ENCODE measurements at regions not wholly inside any gene's neighbourhood (a gene's known extent, or its start where the extent isn't known, plus 50 kb on each side); places are given as distances from the start of the nearest gene placed in this dataset.

- no peak for TF ChIP-seq CTCF (IDR thresholded peaks at IDR 0.05; ENCODE audit: extremely low read depth, low read depth, low read length)
- DNase-seq (ENCODE audit: insufficient read length, low spot score, missing footprints) = no peak
Observed at GRCh38 chr3:144772372-144772771, 800.7 kb downstream of the DIPK2A start.

GRCh38 chr3:144773350-144773749 is 801.7 kb downstream of the DIPK2A start:
- no peak for TF ChIP-seq CTCF (IDR thresholded peaks at IDR 0.05; ENCODE audit: extremely low read depth, low read depth, low read length)
- DNase-seq (ENCODE audit: insufficient read length, low spot score, missing footprints) = no peak

More at GRCh38 chr3:144772372-144772771, 800.7 kb downstream of the DIPK2A start:
- Histone ChIP-seq H3K4me2 (ENCODE audit: insufficient read depth, low read length) (no peak overlapping the region), H3K27ac (ENCODE audit: low read depth, low read length) (no peak overlapping the region), H3K4me1 (ENCODE audit: insufficient read depth, low read length) (no peaks in the 10 kb centered on the region), H3K9me3 (ENCODE audit: low read depth, low read length) (no peaks in the 10 kb centered on the region), H3K36me3 (ENCODE audit: insufficient read depth, low read length) (no peaks in the 10 kb centered on the region), H2AFZ (ENCODE audit: low read length) (no peak overlapping the region), H4K20me1 (ENCODE audit: insufficient read depth, low read length) (no peaks in the 10 kb centered on the region), H3K79me2 (ENCODE audit: insufficient read depth, low read length) (no peaks in the 10 kb centered on the region), H3K27me3 (ENCODE audit: insufficient read depth, low read length) (no peaks in the 10 kb centered on the region), H3K4me3 (ENCODE audit: insufficient read depth, low read length) (no peak overlapping the region)

GRCh38 chr3:144774897-144775296 is 803.3 kb downstream of the DIPK2A start:
- Histone ChIP-seq H3K9me3 (ENCODE audit: low read depth, low read length) (no peaks in the 10 kb centered on the region), H3K4me1 (ENCODE audit: insufficient read depth, low read length) (no peaks in the 10 kb centered on the region), H3K4me2 (ENCODE audit: insufficient read depth, low read length) (no peak overlapping the region), H3K36me3 (ENCODE audit: insufficient read depth, low read length) (no peaks in the 10 kb centered on the region), H4K20me1 (ENCODE audit: insufficient read depth, low read length) (no peaks in the 10 kb centered on the region), H3K27me3 (ENCODE audit: insufficient read depth, low read length) (no peaks in the 10 kb centered on the region), H3K79me2 (ENCODE audit: insufficient read depth, low read length) (no peaks in the 10 kb centered on the region), H3K27ac (ENCODE audit: low read depth, low read length) (no peak overlapping the region), H2AFZ (ENCODE audit: low read length) (no peak overlapping the region), H3K4me3 (ENCODE audit: insufficient read depth, low read length) (no peak overlapping the region)
- no peak for DNase-seq (ENCODE audit: insufficient read length, low spot score, missing footprints)
- TF ChIP-seq CTCF (IDR thresholded peaks at IDR 0.05; ENCODE audit: extremely low read depth, low read depth, low read length) = no peak

More at GRCh38 chr3:144773350-144773749, 801.7 kb downstream of the DIPK2A start:
- Histone ChIP-seq H2AFZ (ENCODE audit: low read length) (no peak overlapping the region), H3K27me3 (ENCODE audit: insufficient read depth, low read length) (no peaks in the 10 kb centered on the region), H3K27ac (ENCODE audit: low read depth, low read length) (no peak overlapping the region), H3K4me2 (ENCODE audit: insufficient read depth, low read length) (no peak overlapping the region), H3K79me2 (ENCODE audit: insufficient read depth, low read length) (no peaks in the 10 kb centered on the region), H3K36me3 (ENCODE audit: insufficient read depth, low read length) (no peaks in the 10 kb centered on the region), H4K20me1 (ENCODE audit: insufficient read depth, low read length) (no peaks in the 10 kb centered on the region), H3K9me3 (ENCODE audit: low read depth, low read length) (no peaks in the 10 kb centered on the region), H3K4me3 (ENCODE audit: insufficient read depth, low read length) (no peak overlapping the region), H3K4me1 (ENCODE audit: insufficient read depth, low read length) (no peaks in the 10 kb centered on the region)

GRCh38 chr3:144775551-144775950 is 803.9 kb downstream of the DIPK2A start:
- H3K4me1 ChIP-seq (ENCODE audit: insufficient read depth, low read length) = no peaks in the 10 kb centered on the region
- DNase-seq (ENCODE audit: insufficient read length, low spot score, missing footprints) = no peak

More at GRCh38 chr3:144775551-144775950, 803.9 kb downstream of the DIPK2A start:
- no peak overlapping the region for H3K27ac ChIP-seq (ENCODE audit: low read depth, low read length)
- no peaks in the 10 kb centered on the region for H3K9me3 ChIP-seq (ENCODE audit: low read depth, low read length)
- no peak overlapping the region for H3K4me2 ChIP-seq (ENCODE audit: insufficient read depth, low read length)
- no peaks in the 10 kb centered on the region for H4K20me1 ChIP-seq (ENCODE audit: insufficient read depth, low read length)
- TF ChIP-seq CTCF (IDR thresholded peaks at IDR 0.05; ENCODE audit: extremely low read depth, low read depth, low read length) = no peak
- no peak overlapping the region for H2AFZ ChIP-seq (ENCODE audit: low read length)
- no peaks in the 10 kb centered on the region for H3K27me3 ChIP-seq (ENCODE audit: insufficient read depth, low read length)
- H3K4me3 ChIP-seq (ENCODE audit: insufficient read depth, low read length) = no peak overlapping the region
- H3K36me3 ChIP-seq (ENCODE audit: insufficient read depth, low read length) = no peaks in the 10 kb centered on the region
- H3K79me2 ChIP-seq (ENCODE audit: insufficient read depth, low read length) = no peaks in the 10 kb centered on the region

All from osteoblast (primary cell).